ENCODE measurements at regions not wholly inside any gene's neighbourhood (a gene's known extent, or its start where the extent isn't known, plus 50 kb on each side); places are given as distances from the start of the nearest gene placed in this dataset.

DNA sequence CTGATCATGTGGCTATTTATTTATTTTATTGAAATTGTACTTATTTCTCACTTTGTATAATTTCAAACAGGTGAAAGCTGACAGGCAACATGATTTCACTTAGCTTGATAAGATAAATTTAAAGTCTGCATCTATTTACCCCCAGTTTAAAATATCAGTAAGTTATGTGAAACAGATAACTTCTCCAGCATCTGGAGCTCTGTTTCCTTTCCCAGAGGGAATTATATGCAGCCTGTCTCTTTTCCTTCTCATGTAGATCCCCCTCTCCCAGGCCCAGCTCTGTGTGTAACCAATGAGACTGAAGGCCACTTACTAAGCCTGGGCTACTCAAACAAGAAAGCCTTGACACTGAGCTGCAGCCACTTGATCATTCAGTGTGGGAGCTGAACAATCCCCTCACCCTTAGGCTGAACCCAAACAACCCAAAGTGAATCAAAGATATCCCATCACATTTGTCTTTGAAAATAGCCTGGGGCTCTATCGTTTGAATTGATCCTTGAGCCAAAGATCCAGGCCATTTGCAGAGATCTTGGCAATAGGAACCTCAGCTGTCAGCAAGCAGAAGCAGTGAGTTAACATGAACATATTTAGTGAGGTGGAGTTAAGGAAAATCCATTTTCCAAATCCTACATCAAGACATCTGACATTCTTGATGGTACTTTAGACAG lies 383.9 kb downstream of the TGFB2 start:
- DNase-seq = no peak

DNA sequence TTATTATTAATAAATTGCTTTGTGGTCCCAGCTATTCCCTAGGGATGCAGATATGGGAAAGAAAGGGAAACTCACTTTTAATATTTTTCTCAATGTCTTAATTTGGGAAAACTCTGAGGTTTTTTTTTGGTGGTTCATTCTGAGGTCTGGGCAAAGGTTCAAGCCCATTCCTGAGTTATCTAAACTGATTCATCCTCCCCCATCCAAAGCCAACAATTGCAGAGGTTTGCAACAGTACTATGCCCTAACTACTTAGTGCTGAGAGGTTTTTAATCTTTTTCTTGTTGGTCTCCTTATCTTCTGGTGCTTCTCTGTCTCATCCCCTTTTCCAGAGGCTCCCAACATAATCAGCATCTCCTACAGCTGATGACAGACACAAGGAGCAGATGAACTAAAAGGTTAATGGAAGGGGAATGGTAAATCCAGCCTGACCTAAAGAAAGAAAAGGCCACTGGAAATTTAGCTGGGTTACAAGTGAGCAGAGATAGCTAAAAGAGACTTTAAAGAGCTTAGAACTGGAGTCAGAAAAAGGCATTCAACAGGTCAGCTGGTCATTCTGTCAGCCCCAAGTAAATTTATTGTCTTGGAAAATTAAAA lies 390.4 kb downstream of the TGFB2 start:
- DNase-seq = no peak

DNA sequence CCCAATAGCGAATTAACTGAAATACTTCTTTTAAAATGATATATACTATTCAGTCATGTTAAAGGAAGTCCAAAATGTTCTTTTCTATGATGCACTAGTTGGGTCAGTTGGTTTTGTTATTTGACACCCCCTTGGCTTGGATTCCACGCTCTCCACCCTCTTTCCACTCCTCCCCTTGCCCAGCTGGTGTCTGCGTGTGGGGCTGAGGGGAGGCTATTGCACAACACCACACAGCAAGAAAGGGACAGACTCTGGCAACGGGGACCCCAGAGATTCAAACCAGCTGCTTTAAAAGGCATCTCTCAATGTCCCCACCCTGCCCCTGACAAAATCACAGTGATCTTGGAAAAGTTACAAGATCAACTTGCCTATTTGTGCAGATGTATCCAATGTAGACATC lies 394.3 kb downstream of the TGFB2 start:
- no peak for DNase-seq

DNA sequence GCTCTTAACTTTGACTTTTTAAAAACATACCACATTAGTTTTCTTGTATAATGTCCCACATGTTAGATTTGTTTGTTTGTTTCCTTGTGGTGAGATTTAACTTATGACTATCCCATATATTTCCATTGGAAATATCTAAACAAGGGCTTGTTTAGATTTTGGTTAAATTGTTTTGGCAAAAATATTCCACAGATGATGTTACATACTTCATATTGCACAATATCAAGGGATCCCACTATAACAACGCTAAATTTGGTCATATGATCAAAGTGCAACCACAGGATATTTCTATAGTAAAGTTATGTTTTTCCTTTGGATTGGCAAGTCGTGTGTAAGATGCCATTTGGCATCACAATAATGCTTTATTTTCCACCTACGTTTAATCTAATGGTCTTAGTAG lies 396.7 kb downstream of the TGFB2 start:
- no peak for DNase-seq

DNA sequence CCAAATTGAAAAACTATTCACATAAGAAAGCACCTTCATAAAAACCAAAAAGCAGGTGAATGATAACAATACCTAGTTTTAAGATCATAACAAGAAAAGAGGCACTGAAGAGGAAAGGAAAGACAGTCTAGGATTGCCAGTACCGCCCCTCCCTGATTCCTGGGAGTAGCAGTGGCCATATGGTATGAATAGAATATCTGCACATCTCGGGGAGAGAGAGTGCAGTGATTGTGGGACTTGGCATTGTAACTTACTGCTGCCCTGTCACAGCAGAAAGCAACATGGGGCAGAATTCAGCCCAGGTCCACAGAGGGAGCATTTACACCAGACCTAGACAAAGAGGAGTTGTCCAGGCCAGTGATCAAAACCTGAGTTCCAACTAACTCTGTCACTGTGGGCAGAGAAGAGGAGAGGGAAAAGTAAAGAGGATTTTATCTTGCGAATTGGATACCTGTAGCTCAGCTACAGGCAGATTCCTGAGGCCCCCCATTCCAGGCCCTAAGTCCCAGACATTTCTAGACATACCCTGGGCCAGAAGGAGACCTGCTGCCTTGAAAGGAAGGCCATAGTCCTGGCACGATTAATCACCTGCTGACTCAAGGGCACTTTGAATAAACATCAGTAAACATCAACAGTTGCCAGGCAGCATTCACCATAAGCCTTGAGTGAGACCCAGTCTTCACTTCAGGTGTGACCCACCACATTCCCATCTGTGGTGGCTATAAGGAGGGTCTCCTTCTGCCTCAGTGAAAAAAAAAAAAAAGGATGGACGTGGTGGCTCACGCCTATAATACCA lies 397.5 kb downstream of the TGFB2 start:
- no peak for DNase-seq

DNA sequence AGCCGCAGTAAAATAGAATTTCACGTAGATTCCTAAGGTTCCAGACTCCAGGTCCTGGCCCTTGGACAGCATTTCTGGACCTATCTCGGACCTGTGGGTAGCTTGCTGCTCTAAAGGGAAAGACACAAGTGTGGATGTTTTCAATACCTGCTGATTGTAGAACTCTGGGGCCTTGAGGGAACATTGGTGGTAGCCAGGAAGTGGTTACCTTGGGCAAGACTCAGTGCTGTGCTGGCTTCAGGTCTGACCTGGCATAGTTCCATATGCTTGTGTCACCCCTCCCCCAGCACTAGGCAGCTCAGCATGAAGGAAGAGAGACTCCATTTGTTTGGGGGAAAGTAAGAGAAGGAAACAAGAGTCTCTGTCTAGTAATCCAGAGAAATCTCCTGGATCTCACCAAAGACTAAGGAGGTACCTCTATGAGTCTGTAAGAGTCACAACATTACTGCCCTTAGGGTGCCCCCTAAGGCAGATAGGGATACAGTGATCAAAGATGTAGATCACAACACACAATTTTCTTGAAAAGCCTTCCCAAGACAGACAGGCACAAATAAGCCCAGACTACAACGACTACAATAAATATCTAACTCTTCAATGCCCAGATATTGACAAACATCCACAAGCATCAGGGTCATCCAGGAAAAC lies 398.8 kb downstream of the TGFB2 start:
- no peak for DNase-seq

DNA sequence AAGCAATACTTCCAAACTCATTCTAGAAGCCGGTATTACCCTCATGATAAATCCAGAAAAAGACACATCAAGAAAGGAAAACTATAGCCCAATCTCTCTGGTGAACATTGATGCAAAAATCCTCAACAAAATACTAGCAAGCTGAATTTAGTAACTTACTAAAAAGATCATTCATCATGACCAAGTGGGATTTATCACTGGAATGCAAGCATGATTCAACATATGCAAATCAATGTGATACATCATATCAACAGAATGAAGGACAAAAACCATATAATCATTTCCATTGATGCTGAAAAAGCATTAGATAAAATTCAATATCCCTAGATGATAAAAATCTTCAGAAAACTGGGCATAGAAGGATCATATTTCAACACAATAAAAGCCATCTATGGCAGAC lies 402.9 kb downstream of the TGFB2 start:
- DNase-seq = no peak

DNA sequence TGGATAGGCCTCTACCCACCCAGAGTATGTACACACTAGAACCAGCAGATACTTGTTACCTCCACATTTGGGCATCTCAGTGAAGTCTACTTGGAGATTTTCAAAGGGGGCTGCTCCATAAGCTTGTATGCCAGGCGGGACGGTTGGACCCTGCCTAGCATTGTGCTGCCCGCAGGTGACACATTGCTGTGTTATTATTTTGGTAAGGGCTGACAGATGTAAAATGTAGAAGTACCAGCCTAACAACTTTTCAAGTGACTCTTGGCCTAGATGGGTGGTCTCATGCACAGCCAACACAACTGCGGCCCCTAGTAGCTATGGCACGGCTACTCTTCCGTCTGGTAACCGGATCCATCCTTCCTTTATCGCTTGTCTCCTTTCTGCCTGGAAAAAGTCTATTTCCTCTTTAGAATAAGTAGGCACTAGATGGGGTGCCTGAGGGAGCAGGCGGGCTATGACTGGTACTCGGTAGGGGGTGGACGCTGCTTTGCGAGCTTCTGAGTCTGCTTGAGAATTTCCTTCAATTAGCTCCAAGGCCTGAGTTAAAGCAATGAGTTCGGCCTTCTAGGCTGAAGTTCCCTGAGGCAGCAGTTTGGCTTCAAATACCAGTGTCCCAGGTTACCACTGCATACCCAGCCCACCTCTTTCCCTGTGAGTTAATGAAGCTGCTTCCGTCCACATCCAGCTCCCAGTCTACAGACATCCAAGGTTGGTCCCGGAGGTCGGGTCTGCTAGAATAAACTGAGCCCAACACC lies 405.3 kb downstream of the TGFB2 start:
- DNase-seq = no peak

DNA sequence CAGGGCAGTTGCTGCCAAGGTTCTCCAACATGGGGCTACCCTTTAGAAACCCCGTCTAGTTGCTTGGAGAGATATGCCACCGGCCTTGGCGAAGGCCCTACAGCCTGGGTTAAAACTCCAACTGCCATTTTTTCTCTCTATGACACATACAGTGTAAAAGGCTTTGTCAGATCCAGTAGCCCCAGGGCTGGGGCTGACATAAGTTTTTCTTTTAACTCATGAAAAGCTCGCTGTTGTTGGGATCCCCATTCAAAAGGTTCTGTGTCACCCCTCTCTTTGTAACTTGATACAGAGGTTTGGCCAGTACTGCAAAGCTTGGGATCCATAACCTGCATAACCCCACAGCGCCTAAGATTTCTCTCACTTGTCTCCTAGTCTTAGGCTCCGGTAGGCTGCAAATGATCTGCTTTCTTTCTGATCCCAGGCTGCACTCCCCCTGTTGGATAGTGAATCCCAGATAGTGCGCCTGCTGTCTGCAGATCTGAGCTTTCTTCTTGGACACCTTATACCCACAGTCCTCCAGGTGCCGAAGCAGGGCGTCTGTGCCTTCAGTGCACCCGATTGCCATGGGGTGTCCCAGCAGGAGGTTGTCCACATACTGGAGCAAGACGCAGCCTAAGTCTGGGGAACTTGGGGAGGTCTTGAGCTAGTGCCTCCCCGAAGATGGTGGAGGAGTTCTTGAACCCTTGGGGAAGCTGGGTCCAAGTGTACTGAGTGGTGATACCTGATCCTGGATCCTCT lies 406.2 kb downstream of the TGFB2 start:
- no peak for DNase-seq

DNA sequence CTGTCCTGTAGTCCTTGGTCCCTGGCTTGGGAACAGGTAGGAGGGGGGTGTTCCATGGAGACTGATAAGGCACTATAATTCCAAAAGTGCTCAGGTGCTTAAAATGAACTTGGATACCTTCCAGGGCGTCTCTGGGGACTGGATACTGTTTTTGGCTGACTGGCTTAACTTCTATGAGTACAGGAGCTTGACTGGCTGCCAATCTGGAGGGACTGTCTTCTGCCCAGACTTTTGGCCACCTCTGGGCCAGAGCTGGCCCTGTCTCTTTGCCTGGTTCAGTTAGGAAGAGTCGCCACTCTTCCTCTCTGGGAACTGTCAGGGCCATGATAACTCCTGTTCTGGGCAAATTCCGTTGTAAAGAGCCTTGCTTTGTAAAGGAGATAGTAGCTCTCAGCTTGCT lies 407.0 kb downstream of the TGFB2 start:
- no peak for DNase-seq

DNA sequence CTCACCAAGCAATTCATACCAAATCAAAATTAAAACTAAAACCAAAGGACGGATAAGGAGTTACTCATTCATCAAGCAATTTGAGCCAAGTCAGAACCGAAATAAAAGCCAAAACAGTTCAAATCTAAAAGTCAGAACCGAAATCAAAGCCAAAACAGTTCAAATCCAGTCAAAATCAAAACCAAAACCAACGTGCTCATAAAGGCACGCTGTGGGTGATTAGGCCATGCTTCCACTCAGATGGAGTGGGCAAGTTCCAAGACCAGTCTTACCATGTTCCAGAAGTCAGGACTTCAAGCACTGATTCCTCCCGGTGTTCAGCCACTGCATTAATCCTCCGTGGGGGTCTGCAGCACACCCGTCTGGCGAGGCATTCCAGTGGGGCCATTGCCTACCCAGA lies 409.3 kb downstream of the TGFB2 start:
- no peak for DNase-seq

DNA sequence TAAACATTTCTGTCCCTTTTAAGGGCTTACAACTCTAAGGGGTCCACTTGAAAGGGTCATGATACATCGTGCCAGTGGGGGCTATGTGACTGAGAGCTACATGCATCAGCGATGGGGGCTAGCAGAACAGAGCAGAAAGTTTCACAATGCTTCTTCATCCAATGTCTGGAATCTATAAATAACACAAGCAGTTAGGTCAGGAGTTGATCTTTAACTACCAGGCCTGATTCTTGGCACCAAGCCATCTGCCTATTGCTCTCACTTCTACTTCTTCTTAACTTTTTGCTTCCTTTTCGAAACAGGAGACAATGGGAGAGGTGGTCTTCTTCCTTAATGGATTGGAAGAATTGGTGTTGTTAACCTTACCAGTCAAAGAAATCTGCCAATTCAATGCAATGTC lies 410.0 kb downstream of the TGFB2 start:
- DNase-seq = no peak

DNA sequence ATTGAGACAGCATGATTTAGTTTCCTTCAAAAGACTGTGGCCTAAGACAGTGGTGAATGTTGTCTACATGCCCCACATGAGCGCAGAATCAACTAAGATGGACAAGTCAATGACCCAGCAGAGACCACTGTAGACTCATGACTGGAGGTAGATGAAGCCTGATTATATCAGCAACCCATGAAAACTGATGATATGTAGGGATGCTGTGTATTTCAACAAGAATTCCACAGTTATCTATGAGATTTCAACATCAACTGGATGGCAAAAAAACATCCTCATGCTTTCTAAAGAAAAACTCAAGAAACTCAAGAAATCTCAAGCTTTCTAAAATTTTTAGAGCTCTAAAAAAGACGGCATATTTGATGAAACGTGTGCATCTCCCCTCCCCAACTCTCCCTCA lies 413.9 kb upstream of the LYPLAL1 start:
- no peak for DNase-seq

DNA sequence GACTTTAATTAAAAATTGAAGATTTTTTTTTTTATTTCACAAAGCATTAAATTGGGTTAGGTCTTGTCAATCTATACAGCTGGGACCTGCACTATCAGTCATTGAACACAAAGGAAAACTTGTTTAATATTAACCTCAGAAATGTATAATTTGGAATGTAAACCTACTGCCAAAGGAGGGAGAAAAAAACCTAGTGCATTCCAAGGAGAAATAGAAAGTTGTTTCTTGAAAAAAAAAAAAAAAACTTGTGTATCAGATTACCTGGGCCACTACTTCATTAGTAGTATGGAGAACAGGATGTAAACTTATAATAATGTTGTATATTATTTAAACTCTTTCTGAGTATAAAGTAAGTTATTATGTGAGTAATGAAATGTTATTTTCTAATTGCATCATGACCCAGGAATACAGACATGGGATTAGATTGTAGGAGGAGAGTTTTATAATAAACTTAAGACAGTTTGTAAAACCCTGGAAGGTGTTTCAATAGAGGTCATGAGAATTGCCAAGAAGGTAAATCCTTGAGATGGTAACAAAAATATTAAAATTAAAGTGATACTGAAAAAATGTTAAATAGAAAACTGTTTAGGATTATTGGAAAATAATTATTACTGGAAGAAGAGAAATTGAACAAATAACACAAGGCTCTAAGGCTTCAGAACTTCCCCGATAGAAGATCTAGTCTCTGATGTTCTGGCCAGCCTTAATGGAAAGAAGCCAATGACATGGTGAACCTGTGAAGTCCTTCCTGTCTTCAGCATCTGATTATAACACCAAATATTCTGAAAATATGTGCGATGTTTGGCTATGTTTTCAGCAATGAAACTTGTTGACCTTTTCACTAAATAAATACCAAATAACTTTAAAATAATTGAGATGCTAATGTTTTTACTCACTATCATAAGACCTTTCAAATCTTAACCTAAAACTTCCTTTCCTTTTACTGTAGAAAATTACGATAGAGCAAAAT lies 412.8 kb upstream of the LYPLAL1 start:
- no peak for DNase-seq

DNA sequence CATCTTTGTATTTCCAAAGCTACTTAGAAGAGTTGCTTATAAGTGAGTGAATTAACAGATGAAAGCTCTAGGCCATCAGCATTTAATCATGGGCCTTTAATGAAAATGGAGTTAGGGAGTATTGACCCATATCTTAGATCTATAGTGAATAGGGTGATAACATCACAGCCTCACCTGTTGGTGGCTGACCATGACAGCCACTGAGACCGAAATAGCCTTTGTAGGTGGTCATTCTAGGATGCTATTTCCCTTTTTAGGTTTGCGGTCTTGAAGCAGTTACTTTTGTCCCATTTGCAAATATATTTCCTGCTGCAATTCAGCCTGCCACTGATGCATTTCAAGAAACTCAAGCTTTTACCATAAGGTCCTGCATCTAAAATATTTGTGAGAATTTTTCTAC lies 410.1 kb upstream of the LYPLAL1 start:
- DNase-seq = no peak

DNA sequence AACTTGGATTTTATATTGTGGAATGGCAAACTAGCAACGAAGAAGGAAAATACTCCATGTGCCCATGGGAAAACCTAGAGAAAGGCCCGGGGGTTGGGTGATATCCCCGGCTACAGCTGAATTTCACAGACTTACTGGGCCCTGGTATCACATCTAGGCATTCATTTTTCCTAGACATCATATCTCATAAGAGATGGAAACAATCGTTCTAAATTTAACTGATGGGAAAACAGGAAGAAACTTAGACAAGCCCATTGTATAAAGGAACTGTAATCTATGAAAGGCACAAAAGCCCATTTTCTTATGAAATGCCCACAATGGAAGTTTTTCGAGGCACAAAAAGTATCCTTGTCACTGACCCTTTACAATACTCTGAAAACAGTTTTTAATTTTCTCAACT lies 407.9 kb upstream of the LYPLAL1 start:
- DNase-seq = no peak

DNA sequence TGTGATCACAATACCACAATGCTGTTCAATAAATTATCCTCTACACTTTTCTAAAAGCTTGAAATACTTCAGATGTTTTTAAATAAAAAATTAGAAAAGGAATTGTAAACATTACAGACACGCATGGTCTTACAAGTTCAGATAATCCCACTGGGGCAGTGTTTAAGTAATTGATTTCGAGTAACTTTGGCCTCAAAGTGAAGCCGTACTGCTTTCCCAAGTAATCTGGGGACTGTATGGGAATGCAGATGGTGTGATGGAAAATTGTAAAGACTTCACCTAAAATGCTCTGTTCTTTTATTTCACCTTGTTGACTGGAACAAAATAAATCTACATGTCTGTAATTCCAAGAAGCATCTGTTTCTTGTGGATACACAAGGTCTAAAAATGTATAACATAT lies 401.7 kb upstream of the LYPLAL1 start:
- DNase-seq = no peak

DNA sequence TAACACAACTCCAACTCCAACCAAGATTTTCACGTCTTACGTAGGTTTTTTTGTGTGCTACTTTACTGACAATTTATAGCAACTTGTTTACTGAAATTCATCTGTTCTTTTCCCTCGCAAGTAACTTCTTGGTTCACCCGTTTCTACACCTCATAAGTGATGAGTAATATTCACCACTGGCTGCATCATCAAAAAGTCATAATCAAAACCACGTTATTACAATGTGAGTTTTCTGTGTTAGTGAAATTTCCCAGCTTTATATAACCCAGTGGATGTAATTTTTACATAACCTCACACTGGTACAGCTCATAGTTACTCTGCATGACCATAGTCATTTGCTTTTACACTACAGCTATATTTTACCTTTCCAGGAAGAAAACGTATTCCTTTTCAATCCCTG lies 401.1 kb upstream of the LYPLAL1 start:
- DNase-seq = no peak

DNA sequence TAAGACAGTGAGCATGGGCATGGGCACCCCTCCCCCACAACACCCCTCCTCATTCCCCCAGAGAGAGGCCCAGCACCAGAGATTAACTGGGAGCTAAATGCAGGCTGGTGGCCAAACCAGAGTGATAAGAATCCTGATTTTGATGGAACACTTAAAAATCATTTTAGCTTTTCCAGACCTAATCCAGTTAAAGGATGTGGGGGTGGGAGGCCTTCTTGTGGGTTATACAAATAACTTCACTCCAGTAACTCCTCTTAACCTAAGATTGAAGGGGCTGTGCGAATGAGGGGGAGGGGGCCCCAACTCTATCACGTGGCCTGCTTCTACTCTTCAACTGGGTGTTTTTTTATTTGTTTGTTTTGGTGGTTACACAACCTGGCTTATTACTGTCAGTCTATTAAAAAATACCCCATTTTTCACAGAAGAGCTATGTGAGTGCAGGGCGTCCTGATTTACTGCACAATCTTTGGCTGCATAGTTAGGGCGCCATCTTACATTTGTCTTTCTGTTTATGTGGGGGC lies 398.1 kb upstream of the LYPLAL1 start:
- DNase-seq = no peak

DNA sequence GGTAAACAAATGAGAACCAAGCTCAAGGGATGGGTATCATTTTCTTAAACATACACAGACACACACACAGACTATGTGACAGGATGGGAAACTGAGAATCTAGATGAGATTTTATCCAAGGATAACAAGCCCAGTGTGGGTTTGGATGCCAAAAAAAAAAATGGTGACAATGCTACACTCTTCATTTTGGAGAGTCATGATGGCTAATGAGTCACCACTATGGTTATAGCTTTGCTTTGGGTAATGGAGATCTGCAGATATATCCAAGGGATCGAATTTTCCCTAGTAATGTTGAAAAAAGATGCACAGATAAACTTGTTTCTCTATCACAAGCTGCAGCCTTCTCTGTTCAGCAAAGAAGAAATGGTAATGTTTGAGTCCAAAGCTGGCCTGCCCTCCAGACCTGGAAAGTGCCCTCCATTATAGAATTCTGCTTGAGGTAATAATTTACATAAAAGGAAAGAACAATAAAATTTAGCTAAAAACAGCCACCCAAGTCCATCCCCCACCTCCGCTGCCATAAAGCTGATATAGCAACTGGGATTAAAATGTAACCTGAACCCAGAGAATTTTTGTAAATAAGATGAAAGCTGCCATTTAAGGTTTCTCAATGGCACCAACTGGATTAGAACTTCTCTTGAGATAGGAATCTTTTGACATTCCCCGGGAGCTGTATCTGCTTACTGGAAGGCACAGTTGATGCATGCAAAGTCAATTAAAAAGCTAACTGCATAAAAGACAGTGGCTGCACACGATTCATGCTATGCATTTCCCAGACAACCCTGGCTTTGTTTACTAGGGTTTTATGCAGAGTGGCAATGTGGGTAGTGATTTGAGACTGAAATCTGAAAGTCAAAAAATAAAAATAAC lies 395.2 kb upstream of the LYPLAL1 start:
- no peak for DNase-seq
